ENCODE measurements at regions not wholly inside any gene's neighbourhood (a gene's known extent, or its start where the extent isn't known, plus 50 kb on each side); places are given as distances from the start of the nearest gene placed in this dataset.

DNA sequence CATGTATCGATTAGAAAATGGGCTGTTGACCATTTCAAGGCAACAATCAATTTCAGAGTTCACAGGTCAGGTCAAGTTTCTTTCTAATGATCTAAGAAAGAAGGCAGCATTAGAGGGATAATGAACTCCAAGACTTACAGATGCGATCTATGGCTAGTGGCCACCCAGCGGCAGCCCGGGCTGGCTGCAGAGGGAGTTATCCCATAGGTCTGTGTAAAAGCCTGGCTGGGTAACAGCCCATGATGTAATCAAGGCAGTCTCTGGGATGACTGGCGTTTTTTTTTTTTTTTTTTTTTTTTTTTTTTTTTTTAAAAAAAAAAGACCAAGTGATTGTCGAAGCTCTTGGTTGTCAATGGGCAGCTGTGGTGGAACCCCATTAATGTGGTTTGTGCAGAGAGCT lies 171.1 kb upstream of the SKOR2 start:
- no peak for DNase-seq (ENCODE audit: extremely low spot score)
- ChIA-PET POLR2A (no interaction called here), CTCF (no interaction called here)
- TF ChIP-seq, protein P1, sequence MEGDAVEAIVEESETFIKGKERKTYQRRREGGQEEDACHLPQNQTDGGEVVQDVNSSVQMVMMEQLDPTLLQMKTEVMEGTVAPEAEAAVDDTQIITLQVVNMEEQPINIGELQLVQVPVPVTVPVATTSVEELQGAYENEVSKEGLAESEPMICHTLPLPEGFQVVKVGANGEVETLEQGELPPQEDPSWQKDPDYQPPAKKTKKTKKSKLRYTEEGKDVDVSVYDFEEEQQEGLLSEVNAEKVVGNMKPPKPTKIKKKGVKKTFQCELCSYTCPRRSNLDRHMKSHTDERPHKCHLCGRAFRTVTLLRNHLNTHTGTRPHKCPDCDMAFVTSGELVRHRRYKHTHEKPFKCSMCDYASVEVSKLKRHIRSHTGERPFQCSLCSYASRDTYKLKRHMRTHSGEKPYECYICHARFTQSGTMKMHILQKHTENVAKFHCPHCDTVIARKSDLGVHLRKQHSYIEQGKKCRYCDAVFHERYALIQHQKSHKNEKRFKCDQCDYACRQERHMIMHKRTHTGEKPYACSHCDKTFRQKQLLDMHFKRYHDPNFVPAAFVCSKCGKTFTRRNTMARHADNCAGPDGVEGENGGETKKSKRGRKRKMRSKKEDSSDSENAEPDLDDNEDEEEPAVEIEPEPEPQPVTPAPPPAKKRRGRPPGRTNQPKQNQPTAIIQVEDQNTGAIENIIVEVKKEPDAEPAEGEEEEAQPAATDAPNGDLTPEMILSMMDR (IDR thresholded peaks at IDR 0.05; ENCODE audit: control extremely low read depth, extremely low read depth, low read depth, missing control alignments): no peak

DNA sequence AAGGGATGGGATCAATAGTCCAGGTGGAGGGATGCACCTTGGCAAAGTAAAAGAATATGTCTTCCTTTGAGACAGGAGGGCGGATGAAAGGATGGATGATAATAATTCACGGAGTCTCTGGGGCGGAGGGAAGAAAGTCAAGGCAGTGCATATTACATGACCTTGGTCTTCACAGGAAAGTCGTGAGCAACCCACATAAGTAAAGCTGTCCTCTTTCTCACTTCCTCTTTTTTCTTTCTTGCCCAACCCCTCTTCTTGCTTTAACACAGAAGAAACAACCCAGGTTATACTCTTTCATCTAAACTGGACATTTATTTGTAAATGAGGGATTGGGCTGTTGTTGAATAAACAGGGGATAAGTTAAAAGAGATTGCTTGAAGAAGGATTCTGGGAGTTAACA lies 168.7 kb upstream of the SKOR2 start:
- DNase-seq (ENCODE audit: extremely low spot score): peak; percentile 32
- CTCF ChIA-PET: no interaction called here
- POLR2A ChIA-PET: no interaction called here
- TF ChIP-seq, protein P1 (IDR thresholded peaks at IDR 0.05; ENCODE audit: control extremely low read depth, extremely low read depth, low read depth, missing control alignments): no peak

DNA sequence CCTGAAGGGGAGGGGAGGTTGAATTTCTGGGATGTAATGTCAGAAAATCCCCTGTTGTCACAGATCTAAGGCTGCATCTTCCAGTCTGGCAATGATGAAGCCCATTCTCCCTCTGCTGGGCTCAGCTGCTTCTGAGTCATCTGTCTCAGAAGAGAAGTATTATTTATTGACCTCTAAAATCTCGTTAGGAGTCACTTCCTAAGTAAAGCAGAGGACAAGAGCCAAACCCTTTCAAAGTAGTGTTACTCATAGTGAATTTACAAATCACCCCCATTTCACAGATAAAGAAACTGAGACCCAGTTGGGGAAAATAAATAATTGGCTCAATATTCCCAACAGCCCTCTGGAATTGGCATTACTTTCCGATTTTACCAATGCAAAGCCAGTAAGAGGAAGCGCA lies 167.3 kb upstream of the SKOR2 start:
- no peak for DNase-seq (ENCODE audit: extremely low spot score)
- TF ChIP-seq, protein P1 (IDR thresholded peaks at IDR 0.05; ENCODE audit: control extremely low read depth, extremely low read depth, low read depth, missing control alignments): no peak
- POLR2A ChIA-PET: no interaction called here
- CTCF ChIA-PET: no interaction called here

DNA sequence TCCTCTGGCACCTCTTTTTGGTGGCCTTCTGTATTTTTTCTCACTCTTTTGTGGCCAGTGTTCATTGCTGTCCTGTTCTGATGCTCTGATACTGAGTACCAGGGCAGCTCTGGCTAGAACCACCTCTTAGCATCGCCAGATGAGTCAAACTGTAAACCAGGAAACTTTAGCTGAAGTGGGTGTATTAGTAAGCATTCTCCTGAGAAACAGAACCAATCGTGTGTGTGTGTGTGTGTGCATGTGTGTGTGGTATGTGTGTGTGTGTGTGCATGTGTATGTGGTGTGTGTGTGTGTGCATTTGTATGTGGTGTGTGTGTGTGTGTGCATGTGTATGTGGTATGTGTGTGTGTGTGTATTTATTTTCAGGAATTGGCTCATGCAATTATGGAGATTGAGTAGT lies 166.3 kb upstream of the SKOR2 start:
- TF ChIP-seq, protein P1 (IDR thresholded peaks at IDR 0.05; ENCODE audit: control extremely low read depth, extremely low read depth, low read depth, missing control alignments): no peak
- ChIA-PET POLR2A (no interaction called here), CTCF (no interaction called here)
- no peak for DNase-seq (ENCODE audit: extremely low spot score)

DNA sequence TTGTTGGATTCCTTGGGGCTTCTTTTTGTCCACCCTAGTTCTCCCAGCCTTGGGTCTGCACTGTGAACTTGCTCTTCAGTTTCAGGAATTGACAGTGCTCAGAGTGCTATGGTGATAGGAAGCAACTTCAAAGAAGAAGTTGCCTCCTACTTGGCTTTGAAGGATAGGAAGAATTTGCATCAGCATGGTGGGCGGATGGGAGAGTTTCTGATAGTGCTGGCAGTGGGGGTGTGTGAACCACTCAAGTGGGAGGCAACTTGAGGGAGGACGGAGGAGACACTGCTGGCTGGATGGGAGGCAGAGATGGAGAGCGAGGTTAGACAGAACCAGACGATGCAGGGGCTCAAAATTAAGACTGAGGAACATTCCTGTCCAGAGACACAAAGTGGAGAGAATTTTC lies 164.4 kb upstream of the SKOR2 start:
- POLR2A ChIA-PET: no interaction called here
- CTCF ChIA-PET: interaction anchor here (1.0 kb wide), 1 partner anchor 10 kb away, joined by 3 read pairs; no protein-coding TSS in a partner anchor
- TF ChIP-seq, protein P1 (IDR thresholded peaks at IDR 0.05; ENCODE audit: control extremely low read depth, extremely low read depth, low read depth, missing control alignments): no peak
- DNase-seq (ENCODE audit: extremely low spot score): no peak

DNA sequence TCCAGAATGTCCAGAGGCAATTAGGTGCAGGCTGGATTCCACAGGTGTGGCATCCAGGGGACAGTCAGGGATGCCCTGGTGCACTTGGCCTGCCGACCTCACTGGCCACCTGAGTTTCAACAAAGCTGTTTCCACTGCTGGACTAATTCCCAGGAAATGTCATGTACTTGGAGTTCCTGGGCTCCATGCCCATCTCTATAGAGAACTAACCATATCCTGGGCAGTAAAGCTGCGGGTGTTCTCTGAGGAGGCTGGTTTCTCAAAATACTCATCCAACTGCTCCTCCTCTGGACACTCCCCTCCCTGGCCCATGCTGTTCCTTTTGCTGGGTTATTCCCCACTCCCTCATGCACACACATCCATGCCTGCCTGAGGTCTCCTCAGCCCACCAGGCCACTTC lies 161.9 kb upstream of the SKOR2 start:
- TF ChIP-seq, protein P1 (IDR thresholded peaks at IDR 0.05; ENCODE audit: control extremely low read depth, extremely low read depth, low read depth, missing control alignments): no peak
- ChIA-PET CTCF (no interaction called here), POLR2A (no interaction called here)
- no peak for DNase-seq (ENCODE audit: extremely low spot score)

DNA sequence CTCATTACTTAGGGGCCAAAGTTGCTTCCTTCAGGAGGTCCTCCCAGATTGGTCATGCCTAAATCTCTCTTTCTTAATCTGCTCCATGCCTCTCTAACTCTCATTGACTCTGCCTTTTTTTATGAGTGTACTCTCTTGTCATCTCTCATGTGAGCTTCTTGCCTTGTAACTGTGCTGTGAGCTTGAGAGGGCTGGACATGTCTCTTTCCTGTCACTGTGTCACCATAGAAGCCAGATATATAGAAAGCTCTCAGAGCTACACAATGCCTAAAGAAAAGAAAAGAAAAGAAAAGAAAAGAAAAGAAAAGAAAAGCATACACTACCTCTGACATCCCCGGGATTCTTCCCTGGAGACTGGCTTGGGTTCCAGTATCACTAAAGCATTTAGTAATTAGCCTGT lies 161.5 kb upstream of the SKOR2 start:
- ChIA-PET CTCF (no interaction called here), POLR2A (no interaction called here)
- TF ChIP-seq, protein P1 (IDR thresholded peaks at IDR 0.05; ENCODE audit: control extremely low read depth, extremely low read depth, low read depth, missing control alignments): no peak
- DNase-seq (ENCODE audit: extremely low spot score): no peak
